ENCODE measurements at regions not wholly inside any gene's neighbourhood (a gene's known extent, or its start where the extent isn't known, plus 50 kb on each side); places are given as distances from the start of the nearest gene placed in this dataset.

DNA sequence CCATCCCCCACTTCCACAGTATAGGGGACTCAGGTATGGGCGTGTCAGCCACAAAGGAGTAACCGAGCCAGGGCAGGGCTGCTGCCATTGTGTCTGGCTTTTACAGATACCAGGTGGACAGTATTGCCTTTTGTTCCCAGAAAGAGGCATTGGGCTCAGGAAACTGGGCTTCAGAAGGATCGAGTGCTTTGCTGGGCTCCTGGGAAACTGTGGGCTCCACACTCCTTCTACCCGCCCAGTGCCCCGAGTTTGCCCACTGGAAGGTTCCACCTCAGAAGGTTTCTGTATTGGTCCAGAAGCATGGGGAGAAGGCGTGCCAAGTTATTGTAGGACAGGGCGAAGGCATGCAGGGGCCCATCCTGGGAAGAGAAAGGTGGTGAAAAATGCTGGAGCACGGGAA lies 894.4 kb downstream of the TBC1D22A start:
- WGBS, 2 experiments (ENCODE audit: extremely low coverage in 2 of 2, insufficient read length in 1 of 2) = no CpG with 5 or more reads among the region's 8 CpGs
- peaks cover 24% of the 10 kb centered on the region for H3K9me3 ChIP-seq (ENCODE audit: control insufficient read depth, insufficient read depth, low read length)
- no peaks in the 10 kb centered on the region for H4K20me1 ChIP-seq (ENCODE audit: insufficient read depth, low read length)
- no peak overlapping the region for H3K27ac ChIP-seq (ENCODE audit: insufficient read depth, low read length)
- no peak overlapping the region for H2AK9ac ChIP-seq (replicated peaks; ENCODE audit: low read depth, low read length, poor library complexity)
- no peak overlapping the region for H3K4ac ChIP-seq (ENCODE audit: low read depth, low read length)
- TF ChIP-seq CHD1 (IDR thresholded peaks at IDR 0.05; ENCODE audit: low read depth, low read length) (no peak), SMC3 (IDR thresholded peaks at IDR 0.05; ENCODE audit: low read depth, low read length) (no peak), RAD21 (IDR thresholded peaks at IDR 0.05; ENCODE audit: low read length) (no peak)
- H3K4me2 ChIP-seq (ENCODE audit: low read depth, low read length) = no peak overlapping the region
- no peak overlapping the region for H3K9ac ChIP-seq (ENCODE audit: low read depth, low read length)
- no peak overlapping the region for H3K4me3 ChIP-seq (ENCODE audit: insufficient read depth, low read depth, low read length)
- no peak overlapping the region for H2BK15ac ChIP-seq (ENCODE audit: low read depth, low read length)
- H2BK5ac ChIP-seq (ENCODE audit: low read depth, low read length, poor library complexity, severe bottlenecking) = no peak overlapping the region
- in situ Hi-C loops (cut with MboI; ENCODE audit: low sequenced_read_pairs) (no loop called here), intact Hi-C loops (cut with micrococcal nuclease) (no loop called here), dilution Hi-C loops (cut with HindIII; ENCODE audit: low sequenced_read_pairs, unreplicated experiment) (no loop called here)
- no TSS peak for BruUV-seq (replicated peaks)
- H3K23ac ChIP-seq (ENCODE audit: low read depth, low read length) = no peak overlapping the region
- H2BK120ac ChIP-seq (ENCODE audit: low read depth, low read length) = no peak overlapping the region
- H3K27me3 ChIP-seq (ENCODE audit: control insufficient read depth, insufficient read depth, low read length) = no peaks in the 10 kb centered on the region
- H4K91ac ChIP-seq (ENCODE audit: insufficient read depth, low read depth, low read length) = no peak overlapping the region
- H4K5ac ChIP-seq (ENCODE audit: low read depth, low read length) = no peak overlapping the region
- no peak for DNase-seq
- no peaks in the 10 kb centered on the region for H3K36me3 ChIP-seq (ENCODE audit: control insufficient read depth, insufficient read depth, low read length)
- no peak overlapping the region for H2BK20ac ChIP-seq (ENCODE audit: low read depth, low read length)
- CTCF ChIA-PET = no interaction called here
- no peak overlapping the region for H2AFZ ChIP-seq (replicated peaks; ENCODE audit: low read length, poor library complexity)
- no peak overlapping the region for H3K18ac ChIP-seq (ENCODE audit: low read depth, low read length)
- no peak overlapping the region for H4K8ac ChIP-seq (ENCODE audit: low read depth in 2 of 2, low read length in 2 of 2)
- no peak for ATAC-seq (ENCODE audit: low read depth)
- no peak overlapping the region for H3K56ac ChIP-seq (ENCODE audit: extremely low read depth, insufficient read depth, low read length)
- H3K14ac ChIP-seq (replicated peaks; ENCODE audit: low read depth, low read length) = no peak overlapping the region
- POLR2A ChIA-PET (ENCODE audit: unreplicated experiment) = no interaction called here
- no peaks in the 10 kb centered on the region for H3K79me1 ChIP-seq (ENCODE audit: low read depth in 1 of 2, low read length in 2 of 2)
- no peaks in the 10 kb centered on the region for H3K9me1 ChIP-seq (ENCODE audit: insufficient read depth, low read length)
- H3K4me1 ChIP-seq (ENCODE audit: control insufficient read depth, insufficient read depth, low read length) = no peaks in the 10 kb centered on the region
- H2AK5ac ChIP-seq (ENCODE audit: low read depth, low read length) = no peak overlapping the region

All from IMR-90 (cell line).